IMR-90 (cell line): ENCODE measurements at regions not wholly inside any gene's neighbourhood (a gene's known extent, or its start where the extent isn't known, plus 50 kb on each side); places are given as distances from the start of the nearest gene placed in this dataset.

ENCODE experiments used
- ATAC-seq: fragments of 200-7000 bp; cut with Tn5 transposase; 2 replicates; pipeline ENCODE4 v1.9.1; 2020; ENCODE audit warnings: low read depth, mild to moderate bottlenecking, moderate library complexity
- BruUV-seq: library from RNA; stranded (reverse); fragments of 400-500 nt; replicated peaks from 2 replicates; lab custom pipeline; 2021; lab: Mats Ljungman, UMichigan
- CTCF ChIA-PET: fragments of 300-600 bp; formaldehyde crosslinking; extraction: SDS; loops from one replicate; lab custom pipeline; 2021; ENCODE audit warnings: antibody characterized with exemption; lab: Yijun Ruan, JAX
- POLR2A ChIA-PET: fragments of 300-600 bp; sonication (Branson Sonifier 250); formaldehyde crosslinking; loops from one replicate; lab custom pipeline; 2022; ENCODE audit warnings: antibody characterized with exemption; ENCODE audit not compliant: unreplicated experiment; lab: Charles Lee
- DNase-seq: peaks from one replicate; pipeline ENCODE4 v3.0.0; 2013
- H2AFZ ChIP-seq: replicated peaks from 2 replicates; pipeline ENCODE3; 2013; ENCODE audit warnings: low read length, mild to moderate bottlenecking; ENCODE audit not compliant: poor library complexity
- H2AK5ac ChIP-seq: 2 replicates; pipeline ENCODE4 v1.6.1; 2013; ENCODE audit warnings: low read depth, low read length, inconsistent platforms
- H2AK9ac ChIP-seq: replicated peaks from 2 replicates; pipeline ENCODE3; 2013; ENCODE audit warnings: mild to moderate bottlenecking, low read depth, low read length, moderate library complexity; ENCODE audit not compliant: poor library complexity
- H2BK120ac ChIP-seq: 2 replicates; pipeline ENCODE4 v1.6.1; 2013; ENCODE audit warnings: low read depth, low read length, inconsistent platforms
- H2BK15ac ChIP-seq: 3 replicates; pipeline ENCODE4 v1.6.1; 2013; ENCODE audit warnings: low read depth, low read length, inconsistent platforms
- H2BK20ac ChIP-seq: 2 replicates; pipeline ENCODE4 v1.6.1; 2013; ENCODE audit warnings: low read depth, mild to moderate bottlenecking, inconsistent platforms, low read length, moderate library complexity
- H2BK5ac ChIP-seq: 2 replicates; pipeline ENCODE4 v1.6.1; 2013; ENCODE audit warnings: mild to moderate bottlenecking, low read depth, low read length, inconsistent platforms; ENCODE audit not compliant: poor library complexity, severe bottlenecking
- H3K14ac ChIP-seq: replicated peaks from 2 replicates; pipeline ENCODE4 v1.6.1; 2013; ENCODE audit warnings: low read depth, low read length, inconsistent platforms
- H3K18ac ChIP-seq: 2 replicates; pipeline ENCODE4 v1.6.1; 2013; ENCODE audit warnings: low read depth, low read length, control low read depth
- H3K23ac ChIP-seq: 2 replicates; pipeline ENCODE4 v1.6.1; 2013; ENCODE audit warnings: low read depth, low read length, inconsistent platforms
- H3K27ac ChIP-seq: 2 replicates; pipeline ENCODE4 v1.5.1; 2013; ENCODE audit warnings: mild to moderate bottlenecking, control low read depth, low read length; ENCODE audit not compliant: insufficient read depth
- H3K27me3 ChIP-seq: 2 replicates; pipeline ENCODE4 v1.6.1; 2013; ENCODE audit warnings: low read length; ENCODE audit not compliant: control insufficient read depth, insufficient read depth
- H3K36me3 ChIP-seq: 2 replicates; pipeline ENCODE4 v1.6.1; 2013; ENCODE audit warnings: low read length, mixed read lengths; ENCODE audit not compliant: control insufficient read depth, insufficient read depth
- H3K4ac ChIP-seq: 2 replicates; pipeline ENCODE4 v1.6.1; 2013; ENCODE audit warnings: low read depth, low read length, inconsistent platforms
- H3K4me1 ChIP-seq: 2 replicates; pipeline ENCODE4 v1.6.1; 2013; ENCODE audit warnings: low read length, mixed read lengths; ENCODE audit not compliant: control insufficient read depth, insufficient read depth
- H3K4me2 ChIP-seq: 2 replicates; pipeline ENCODE4 v1.6.1; 2013; ENCODE audit warnings: low read depth, mild to moderate bottlenecking, control low read depth, low read length, moderate library complexity
- H3K4me3 ChIP-seq: 2 replicates; pipeline ENCODE4 v1.5.1; 2013; ENCODE audit warnings: low read depth, mild to moderate bottlenecking, control low read depth, low read length, moderate library complexity; ENCODE audit not compliant: insufficient read depth
- H3K56ac ChIP-seq: 2 replicates; pipeline ENCODE4 v1.6.1; 2013; ENCODE audit warnings: low read length, inconsistent platforms; ENCODE audit not compliant: insufficient read depth; ENCODE audit errors: extremely low read depth
- H3K79me1 ChIP-seq, 2 experiments: 2 replicates each; pipeline ENCODE4 v1.6.1; 2013; ENCODE audit warnings: low read length in 2 of 2, inconsistent platforms in 1 of 2, low read depth in 1 of 2
- H3K9ac ChIP-seq: 2 replicates; pipeline ENCODE4 v1.6.1; 2013; ENCODE audit warnings: low read depth, low read length, control low read depth
- H3K9me1 ChIP-seq: 2 replicates; pipeline ENCODE4 v1.6.1; 2013; ENCODE audit warnings: low read length, inconsistent platforms; ENCODE audit not compliant: insufficient read depth
- H3K9me3 ChIP-seq: 2 replicates; pipeline ENCODE4 v1.6.1; 2013; ENCODE audit warnings: low read length; ENCODE audit not compliant: control insufficient read depth, insufficient read depth
- H4K20me1 ChIP-seq: 2 replicates; pipeline ENCODE4 v1.6.1; 2013; ENCODE audit warnings: low read length, inconsistent platforms; ENCODE audit not compliant: insufficient read depth
- H4K5ac ChIP-seq: 2 replicates; pipeline ENCODE4 v1.6.1; 2013; ENCODE audit warnings: mild to moderate bottlenecking, low read depth, low read length, control low read depth
- H4K8ac ChIP-seq, 2 experiments: 2 replicates each; pipeline ENCODE4 v1.6.1; 2013; ENCODE audit warnings: low read depth in 2 of 2, low read length in 2 of 2, control low read depth in 1 of 2, inconsistent platforms in 1 of 2
- H4K91ac ChIP-seq: 2 replicates; pipeline ENCODE4 v1.6.1; 2013; ENCODE audit warnings: low read depth, low read length, inconsistent platforms; ENCODE audit not compliant: insufficient read depth
- BHLHE40 ChIP-seq: fragments of 150-350 bp; IDR thresholded peaks from 2 replicates; pipeline ENCODE4 v1.6.1; 2016; ENCODE audit warnings: mild to moderate bottlenecking, low read depth, low read length
- CEBPB ChIP-seq: IDR thresholded peaks from 2 replicates; pipeline ENCODE4 v1.6.1; 2012; ENCODE audit warnings: low read depth, low read length, improper control_type of control experiment
- CHD1 ChIP-seq: IDR thresholded peaks from 2 replicates; pipeline ENCODE4 v1.6.1; 2012; ENCODE audit warnings: low read depth, low read length, improper control_type of control experiment
- ELK1 ChIP-seq: fragments of 150-350 bp; IDR thresholded peaks from 2 replicates; pipeline ENCODE4 v1.6.1; 2016; ENCODE audit warnings: low read depth, mild to moderate bottlenecking, low read length, moderate library complexity, borderline replicate concordance
- FOS ChIP-seq: fragments of 150-350 bp; IDR thresholded peaks from 2 replicates; pipeline ENCODE4 v1.6.1; 2016; ENCODE audit warnings: low read depth, low read length
- MAFK ChIP-seq: IDR thresholded peaks from 2 replicates; pipeline ENCODE4 v1.6.1; 2012; ENCODE audit warnings: low read depth, low read length, improper control_type of control experiment
- MAZ ChIP-seq: IDR thresholded peaks from 2 replicates; pipeline ENCODE4 v1.6.1; 2012; ENCODE audit warnings: low read depth, mild to moderate bottlenecking, low read length, improper control_type of control experiment, moderate library complexity, borderline replicate concordance
- MXI1 ChIP-seq: IDR thresholded peaks from 2 replicates; pipeline ENCODE4 v1.6.1; 2012; ENCODE audit warnings: low read depth, mild to moderate bottlenecking, low read length, moderate library complexity, borderline replicate concordance
- NFE2L2 ChIP-seq: fragments of 150-350 bp; IDR thresholded peaks from 2 replicates; pipeline ENCODE4 v1.6.1; 2016; ENCODE audit warnings: low read depth, mild to moderate bottlenecking, low read length
- RAD21 ChIP-seq: IDR thresholded peaks from 2 replicates; pipeline ENCODE4 v1.6.1; 2012; ENCODE audit warnings: low read length, improper control_type of control experiment
- RCOR1 ChIP-seq: IDR thresholded peaks from 2 replicates; pipeline ENCODE4 v1.6.1; 2012; ENCODE audit warnings: mild to moderate bottlenecking, low read length, improper control_type of control experiment; ENCODE audit not compliant: insufficient replicate concordance
- RFX5 ChIP-seq: IDR thresholded peaks from 2 replicates; pipeline ENCODE4 v1.8.0; 2012; ENCODE audit warnings: low read depth, mild to moderate bottlenecking, low read length, moderate library complexity
- SMC3 ChIP-seq: fragments of 150-350 bp; IDR thresholded peaks from 2 replicates; pipeline ENCODE4 v1.6.1; 2016; ENCODE audit warnings: low read depth, mild to moderate bottlenecking, antibody characterized with exemption, low read length, moderate library complexity
- USF2 ChIP-seq: fragments of 150-350 bp; IDR thresholded peaks from 2 replicates; pipeline ENCODE4 v1.6.1; 2017; ENCODE audit warnings: mild to moderate bottlenecking, antibody characterized with exemption, low read length, low read depth
- WGBS, 2 experiments: methylation state at CpG; one replicate each; pipeline versions ENCODE4 v1.1.5 to v1.1.7; 2013; ENCODE audit warnings: missing lambda C conversion rate in 2 of 2; ENCODE audit not compliant: insufficient read length in 1 of 2; ENCODE audit errors: extremely low coverage in 2 of 2; 5-methylcytosine and 5-hydroxymethylcytosine counted together
- dilution Hi-C: fragments of 300-500 bp; cut with HindIII; formaldehyde crosslinking; loops from one replicate; pipeline ENCODE4 v1.14.3; 2018; ENCODE audit warnings: low sequenced_read_pairs; ENCODE audit not compliant: unreplicated experiment
- in situ Hi-C: fragments of 300-500 bp; cut with MboI; formaldehyde crosslinking; loops from 3 replicates; pipeline ENCODE4 v1.14.3; 2019; ENCODE audit warnings: low sequenced_read_pairs, inconsistent platforms, mixed read lengths
- intact Hi-C: fragments of 100-400 bp; cut with micrococcal nuclease; formaldehyde crosslinking; loops from 2 replicates; pipeline ENCODE4 v1.10.0; 2022

- BruUV-seq = no TSS peak
- no peak for ATAC-seq
Observed at GRCh38 chr3:61340931-61341461, 89.7 kb upstream of the FHIT start.

More at GRCh38 chr3:61340931-61341461, 89.7 kb upstream of the FHIT start:
- Histone ChIP-seq H3K4me1 (no peaks in the 10 kb centered on the region), H2BK5ac (no peak overlapping the region), H3K79me1 (no peaks in the 10 kb centered on the region), H3K9ac (no peak overlapping the region), H2BK120ac (no peak overlapping the region), H3K56ac (no peak overlapping the region), H2AFZ (no peak overlapping the region), H3K27me3 (no peaks in the 10 kb centered on the region), H2BK20ac (no peak overlapping the region), H3K27ac (no peak overlapping the region), H4K91ac (no peak overlapping the region), H3K23ac (no peak overlapping the region), H3K18ac (no peak overlapping the region), H2AK9ac (no peak overlapping the region), H4K20me1 (no peaks in the 10 kb centered on the region), H2AK5ac (no peak overlapping the region), H3K14ac (no peak overlapping the region), H4K8ac (no peak overlapping the region), H3K9me3 (no peaks in the 10 kb centered on the region), H3K36me3 (no peaks in the 10 kb centered on the region), H2BK15ac (no peak overlapping the region), H4K5ac (no peak overlapping the region), H3K9me1 (no peaks in the 10 kb centered on the region), H3K4ac (no peak overlapping the region), H3K4me2 (no peak overlapping the region), H3K4me3 (no peak overlapping the region)
- in situ Hi-C loops (no loop called here), intact Hi-C loops (no loop called here), dilution Hi-C loops (no loop called here)
- TF ChIP-seq SMC3 (no peak), BHLHE40 (no peak), USF2 (no peak), FOS (no peak), NFE2L2 (no peak), RAD21 (no peak), CEBPB (no peak), MAFK (no peak), CHD1 (no peak), RCOR1 (no peak), ELK1 (no peak), MXI1 (no peak), RFX5 (no peak), MAZ (no peak)
- POLR2A ChIA-PET = no interaction called here
- CTCF ChIA-PET = no interaction called here
- WGBS, 2 experiments = 67% methylated on average over 6 of the region's 7 CpGs; no CpG with 5 or more reads in 1 of the 2 experiments
- DNase-seq = no peak
